SH-SY5Y (cell line): ENCODE measurements at regions not wholly inside any gene's neighbourhood (a gene's known extent, or its start where the extent isn't known, plus 50 kb on each side); places are given as distances from the start of the nearest gene placed in this dataset.

Source experiments
- GATA2 ChIP-seq: IDR thresholded peaks from 2 replicates; pipeline ENCODE4 v1.6.1; 2011; ENCODE audit warnings: mild to moderate bottlenecking, low read depth, low read length
- GATA3 ChIP-seq: IDR thresholded peaks from 2 replicates; pipeline ENCODE4 v1.6.1; 2011; ENCODE audit warnings: low read depth, mild to moderate bottlenecking, low read length, moderate library complexity

DNA sequence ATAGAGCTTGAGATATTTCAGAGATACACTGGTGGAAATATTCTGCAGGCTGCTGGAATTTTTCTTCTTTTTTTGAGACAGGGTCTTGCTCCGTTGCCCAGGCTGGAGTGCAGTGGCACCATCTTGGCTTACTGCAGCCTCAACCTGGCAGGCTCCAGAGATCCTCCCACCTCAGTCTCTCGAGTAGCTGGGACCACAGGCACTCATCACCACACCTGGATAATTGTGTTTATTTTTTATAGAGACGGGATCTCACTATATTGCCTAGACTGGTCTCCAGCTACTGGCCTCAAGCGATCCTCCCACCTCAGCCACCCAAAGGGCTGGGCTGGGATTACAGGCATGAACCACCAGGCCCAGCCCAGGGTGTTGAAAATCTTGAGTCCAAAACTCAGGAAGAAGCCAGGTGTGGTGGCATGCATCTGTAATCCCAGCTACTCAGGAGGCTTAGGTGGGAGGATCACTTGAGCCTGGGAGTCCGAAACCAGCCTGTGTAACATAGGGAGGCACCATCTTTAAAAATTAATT, 55.7 kb upstream of the FOXK1 start:
- no peak for TF ChIP-seq GATA2
- no peak for TF ChIP-seq GATA3
